K562 (cell line): ENCODE measurements at regions not wholly inside any gene's neighbourhood (a gene's known extent, or its start where the extent isn't known, plus 50 kb on each side); places are given as distances from the start of the nearest gene placed in this dataset.

Experiments
- BCL6 ChIP-seq: fragments of 250-450 bp; sonication (Bioruptor Pico); IDR thresholded peaks from 2 replicates; pipeline ENCODE4 v1.4.0; 2020
- CEBPB ChIP-seq: fragments of 450-650 bp; IDR thresholded peaks from 2 replicates; pipeline ENCODE4 v1.6.1; 2016; ENCODE audit warnings: missing genetic modification characterization, missing compliant biosample characterization
- CTCF ChIP-seq, 3 experiments: IDR thresholded peaks in 2 of 3; conservative IDR thresholded peaks in 1 of 3; 2 replicates each; pipeline ENCODE4 v1.5.1; 2011 to 2012; ENCODE audit warnings: low read length in 3 of 3, mild to moderate bottlenecking in 3 of 3, control low read depth in 2 of 3, improper control_type of control experiment in 1 of 3, inconsistent platforms in 1 of 3, low read depth in 1 of 3, mixed read lengths in 1 of 3, moderate library complexity in 1 of 3; ENCODE audit not compliant: insufficient read depth in 2 of 3
- TEAD2 ChIP-seq: fragments of 450-650 bp; IDR thresholded peaks from 2 replicates; pipeline ENCODE4 v1.6.1; 2016; ENCODE audit warnings: missing genetic modification characterization, control low read depth, missing compliant biosample characterization
- ZBTB40 ChIP-seq, 2 experiments: fragments of 450-650 bp in 1 of 2; sonication (generic) in 1 of 2; formaldehyde crosslinking in 1 of 2; IDR thresholded peaks; 2 replicates each; pipeline versions ENCODE4 v1.7.1 to v1.9.0; 2016 to 2022; ENCODE audit warnings: inconsistent platforms in 1 of 2, mild to moderate bottlenecking in 1 of 2, missing genetic modification reagents in 1 of 2

GRCh38 chr3:65181391-65181871, 493.6 kb upstream of the ADAMTS9 start:
- TF ChIP-seq TEAD2 (tag) (no peak), ZBTB40 (IDR thresholded peaks at IDR 0.05) (no peak), ZBTB40 (CRISPR knock-in tag; IDR thresholded peaks at IDR 0.05) (no peak), BCL6 (CRISPR knock-in tag) (no peak), CEBPB (tag) (no peak), CTCF (IDR thresholded peaks at IDR 0.05 in 2 of 3, conservative IDR thresholded peaks at IDR 0.05 in 1 of 3; ENCODE audit: insufficient read depth in 2 of 3, low read depth in 1 of 3, low read length in 3 of 3) (no peak)
